Limb (tissue), 2 donors: ENCODE measurements at regions not wholly inside any gene's neighbourhood (a gene's known extent, or its start where the extent isn't known, plus 50 kb on each side); places are given as distances from the start of the nearest gene placed in this dataset.
"Not testable (repeated sequence)": the region's sequence is repeated elsewhere in the genome, so short reads cannot be mapped to it uniquely, and the experiment has no call there.

Experiments used
- DNase-seq, 2 donors: peaks; one replicate each; pipeline ENCODE4 v3.0.0-alpha.2; 2016; ENCODE audit errors: extremely low spot score in 2 of 2

GRCh38 chr17:72467841-72468653, 347.2 kb downstream of the SOX9 start:
- peak; percentile 63 to 82 for DNase-seq

- DNase-seq = no peak
These were observed 348.0 kb downstream of the SOX9 start for GRCh38 chr17:72468841-72469240.

GRCh38 chr17:72470121-72470705, 349.4 kb downstream of the SOX9 start:
- DNase-seq = no peak

- no peak for DNase-seq
These were observed 349.9 kb downstream of the SOX9 start for GRCh38 chr17:72470734-72471133.

GRCh38 chr17:72471296-72471695, 350.5 kb downstream of the SOX9 start:
- DNase-seq = no peak

- DNase-seq = no peak
These were observed 351.3 kb downstream of the SOX9 start for GRCh38 chr17:72472106-72472505.

- DNase-seq = not testable (repeated sequence)
These were observed 352.1 kb downstream of the SOX9 start for GRCh38 chr17:72472853-72473390.

- no peak for DNase-seq
These were observed 353.4 kb downstream of the SOX9 start for GRCh38 chr17:72474243-72474642.

GRCh38 chr17:72474719-72475477, 354.1 kb downstream of the SOX9 start:
- no peak for DNase-seq

GRCh38 chr17:72476134-72476533, 355.3 kb downstream of the SOX9 start:
- DNase-seq = no peak

GRCh38 chr17:72476575-72476986, 355.8 kb downstream of the SOX9 start:
- peak in 1 of 2 donors; percentile 42 for DNase-seq

- no peak for DNase-seq
These were observed 356.7 kb downstream of the SOX9 start for GRCh38 chr17:72477491-72477890.

- no peak for DNase-seq
These were observed 358.3 kb downstream of the SOX9 start for GRCh38 chr17:72479113-72479512.

- DNase-seq = no peak
These were observed 360.8 kb downstream of the SOX9 start for GRCh38 chr17:72481572-72481971.

GRCh38 chr17:72485596-72485995, 364.8 kb downstream of the SOX9 start:
- no peak for DNase-seq

GRCh38 chr17:72486806-72487205, 366.0 kb downstream of the SOX9 start:
- DNase-seq = no peak

- DNase-seq = no peak
These were observed 367.1 kb downstream of the SOX9 start for GRCh38 chr17:72487731-72488494.

- DNase-seq = no peak
These were observed 367.9 kb downstream of the SOX9 start for GRCh38 chr17:72488555-72489271.

- no peak for DNase-seq
These were observed 368.4 kb downstream of the SOX9 start for GRCh38 chr17:72489272-72489641.

GRCh38 chr17:72491102-72491501, 370.3 kb downstream of the SOX9 start:
- no peak for DNase-seq

- no peak for DNase-seq
These were observed 371.7 kb downstream of the SOX9 start for GRCh38 chr17:72492494-72492893.
